Keratinocyte (primary cell): ENCODE measurements at regions not wholly inside any gene's neighbourhood (a gene's known extent, or its start where the extent isn't known, plus 50 kb on each side); places are given as distances from the start of the nearest gene placed in this dataset.

Experiments used
- DNase-seq: peaks from one replicate; pipeline ENCODE4 v3.0.0-alpha.2; 2011; ENCODE audit warnings: low read depth, missing footprints, low spot score
- FAIRE-seq: peaks from 2 replicates; lab custom pipeline; 2011; peaks lifted over from hg19 to GRCh38; lab: Jason Lieb, UNC
- H2AFZ ChIP-seq: 2 replicates; pipeline ENCODE4 v1.6.0; 2012; ENCODE audit warnings: low read length, control low read depth, inconsistent platforms; ENCODE audit not compliant: control insufficient read depth
- H3K27ac ChIP-seq: 2 replicates; pipeline ENCODE4 v1.5.1; 2011; ENCODE audit warnings: low read length; ENCODE audit not compliant: control insufficient read depth, insufficient read depth
- H3K27me3 ChIP-seq: 3 replicates; pipeline ENCODE4 v1.6.0; 2011; ENCODE audit warnings: low read length; ENCODE audit not compliant: control insufficient read depth, insufficient read depth; ENCODE audit errors: extremely low read depth
- H3K36me3 ChIP-seq, 2 experiments: 2 replicates in 1 of 2; 3 replicates in 1 of 2; pipeline ENCODE4 v1.5.1; 2011; ENCODE audit warnings: low read length in 2 of 2, mild to moderate bottlenecking in 1 of 2; ENCODE audit not compliant: control insufficient read depth in 2 of 2, insufficient read depth in 2 of 2; ENCODE audit errors: extremely low read depth in 1 of 2
- H3K4me1 ChIP-seq: 3 replicates; pipeline ENCODE4 v1.5.1; 2011; ENCODE audit warnings: low read length; ENCODE audit not compliant: control insufficient read depth, insufficient read depth; ENCODE audit errors: extremely low read depth
- H3K4me2 ChIP-seq: 3 replicates; pipeline ENCODE4 v1.6.0; 2011; ENCODE audit warnings: low read depth, low read length; ENCODE audit not compliant: control insufficient read depth, insufficient read depth; ENCODE audit errors: extremely low read depth
- H3K4me3 ChIP-seq, 3 experiments: fragments of 200-600 bp in 1 of 3; sonication (generic) in 1 of 3; 2 replicates in 2 of 3; 3 replicates in 1 of 3; pipeline ENCODE4 v1.5.1; 2011 to 2016; ENCODE audit warnings: low read length in 3 of 3, mild to moderate bottlenecking in 3 of 3, control low read depth in 2 of 3, inconsistent platforms in 1 of 3, low read depth in 1 of 3, mixed read lengths in 1 of 3, mixed run types in 1 of 3, moderate library complexity in 1 of 3; ENCODE audit not compliant: control insufficient read depth in 2 of 3, insufficient read depth in 2 of 3; ENCODE audit errors: extremely low read depth in 1 of 3
- H3K79me2 ChIP-seq: 2 replicates; pipeline ENCODE4 v1.6.0; 2012; ENCODE audit warnings: low read length; ENCODE audit not compliant: control insufficient read depth, insufficient read depth
- H3K9ac ChIP-seq: 3 replicates; pipeline ENCODE4 v1.6.0; 2011; ENCODE audit warnings: low read length; ENCODE audit not compliant: control insufficient read depth, insufficient read depth; ENCODE audit errors: extremely low read depth
- H3K9me1 ChIP-seq: 3 replicates; pipeline ENCODE4 v1.6.0; 2011; ENCODE audit warnings: low read length; ENCODE audit not compliant: control insufficient read depth, insufficient read depth; ENCODE audit errors: extremely low read depth
- H3K9me3 ChIP-seq: 2 replicates; pipeline ENCODE4 v1.5.1; 2012; ENCODE audit warnings: low read depth, low read length; ENCODE audit not compliant: control insufficient read depth
- H4K20me1 ChIP-seq: 3 replicates; pipeline ENCODE4 v1.6.0; 2011; ENCODE audit warnings: low read length; ENCODE audit not compliant: control insufficient read depth, insufficient read depth; ENCODE audit errors: extremely low read depth
- EZH2 ChIP-seq: IDR thresholded peaks from one replicate; pipeline ENCODE4 v1.6.1; 2012; ENCODE audit warnings: inconsistent platforms, mild to moderate bottlenecking, low read length, moderate library complexity
- dilution Hi-C: fragments of 300-500 bp; cut with MboI; formaldehyde crosslinking; loops from one replicate; pipeline ENCODE4 v1.7.0; 2020; ENCODE audit warnings: low sequenced_read_pairs; ENCODE audit not compliant: extremely low pct_ligation_motif_present
- TF ChIP-seq, protein P1 (sequence below), 3 experiments: IDR thresholded peaks in 1 of 3; conservative IDR thresholded peaks in 1 of 3; optimal IDR thresholded peaks in 1 of 3; 2 replicates in 2 of 3; 3 replicates in 1 of 3; pipeline versions ENCODE3 to v1.5.1; 2011; ENCODE audit warnings: low read length in 3 of 3, mild to moderate bottlenecking in 3 of 3, moderate library complexity in 2 of 3, control low read depth in 1 of 3, inconsistent platforms in 1 of 3; ENCODE audit not compliant: insufficient read depth in 2 of 3; ENCODE audit errors: extremely low read depth in 1 of 3

DNA sequence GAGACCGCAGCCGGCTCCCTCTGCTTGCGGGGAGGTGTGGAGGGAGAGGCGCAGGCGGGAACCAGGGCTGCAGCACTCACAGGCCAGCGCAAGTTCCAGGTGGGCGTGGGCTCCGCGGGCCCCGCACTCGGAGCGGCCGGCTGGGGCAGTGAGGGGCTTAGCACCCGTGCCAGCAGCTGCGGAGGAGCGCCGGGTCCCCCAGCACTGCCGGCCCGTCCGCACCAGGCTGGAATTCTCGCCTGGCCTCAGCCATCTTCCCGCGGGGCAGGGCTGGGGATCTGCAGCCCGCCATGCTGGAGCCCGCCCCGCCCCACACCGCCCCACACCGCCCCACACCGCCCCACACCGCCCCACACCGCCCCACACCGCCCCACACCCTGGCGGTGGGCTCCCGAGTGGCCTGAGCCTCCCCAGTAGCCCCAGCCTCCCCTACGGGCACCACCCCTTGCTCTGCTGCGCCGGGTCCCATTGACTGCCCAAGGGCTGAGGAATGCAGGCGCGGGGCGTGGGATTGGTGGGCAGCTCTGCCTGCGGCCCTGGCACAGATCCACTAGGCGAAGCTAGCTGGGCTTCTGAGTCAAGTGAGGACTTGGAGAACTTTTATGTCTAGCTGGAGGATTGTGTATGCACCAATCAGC is 123.9 kb upstream of the MGAT5 start:
- no peak overlapping the region for H3K9ac ChIP-seq
- H3K9me1 ChIP-seq = no peaks in the 10 kb centered on the region
- no peak for FAIRE-seq
- no peak for TF ChIP-seq EZH2
- TF ChIP-seq, protein P1, sequence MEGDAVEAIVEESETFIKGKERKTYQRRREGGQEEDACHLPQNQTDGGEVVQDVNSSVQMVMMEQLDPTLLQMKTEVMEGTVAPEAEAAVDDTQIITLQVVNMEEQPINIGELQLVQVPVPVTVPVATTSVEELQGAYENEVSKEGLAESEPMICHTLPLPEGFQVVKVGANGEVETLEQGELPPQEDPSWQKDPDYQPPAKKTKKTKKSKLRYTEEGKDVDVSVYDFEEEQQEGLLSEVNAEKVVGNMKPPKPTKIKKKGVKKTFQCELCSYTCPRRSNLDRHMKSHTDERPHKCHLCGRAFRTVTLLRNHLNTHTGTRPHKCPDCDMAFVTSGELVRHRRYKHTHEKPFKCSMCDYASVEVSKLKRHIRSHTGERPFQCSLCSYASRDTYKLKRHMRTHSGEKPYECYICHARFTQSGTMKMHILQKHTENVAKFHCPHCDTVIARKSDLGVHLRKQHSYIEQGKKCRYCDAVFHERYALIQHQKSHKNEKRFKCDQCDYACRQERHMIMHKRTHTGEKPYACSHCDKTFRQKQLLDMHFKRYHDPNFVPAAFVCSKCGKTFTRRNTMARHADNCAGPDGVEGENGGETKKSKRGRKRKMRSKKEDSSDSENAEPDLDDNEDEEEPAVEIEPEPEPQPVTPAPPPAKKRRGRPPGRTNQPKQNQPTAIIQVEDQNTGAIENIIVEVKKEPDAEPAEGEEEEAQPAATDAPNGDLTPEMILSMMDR (optimal IDR thresholded peaks at IDR 0.05 in 1 of 3, IDR thresholded peaks at IDR 0.05 in 1 of 3, conservative IDR thresholded peaks at IDR 0.05 in 1 of 3; ENCODE audit: extremely low read depth in 1 of 3, insufficient read depth in 2 of 3, low read length in 3 of 3) = no peak
- no peak overlapping the region for H3K4me3 ChIP-seq
- peaks cover 15% of the 10 kb centered on the region for H3K4me1 ChIP-seq
- dilution Hi-C loops = no loop called here
- peaks cover 0 to 1% of the 10 kb centered on the region in 2 experiments for H3K36me3 ChIP-seq
- no peaks in the 10 kb centered on the region for H3K9me3 ChIP-seq
- no peak overlapping the region for H2AFZ ChIP-seq
- no peaks in the 10 kb centered on the region for H3K27me3 ChIP-seq
- no peak overlapping the region for H3K27ac ChIP-seq
- no peak overlapping the region for H3K4me2 ChIP-seq
- no peak for DNase-seq
- H4K20me1 ChIP-seq = no peaks in the 10 kb centered on the region
- peaks cover 57% of the 10 kb centered on the region for H3K79me2 ChIP-seq

DNA sequence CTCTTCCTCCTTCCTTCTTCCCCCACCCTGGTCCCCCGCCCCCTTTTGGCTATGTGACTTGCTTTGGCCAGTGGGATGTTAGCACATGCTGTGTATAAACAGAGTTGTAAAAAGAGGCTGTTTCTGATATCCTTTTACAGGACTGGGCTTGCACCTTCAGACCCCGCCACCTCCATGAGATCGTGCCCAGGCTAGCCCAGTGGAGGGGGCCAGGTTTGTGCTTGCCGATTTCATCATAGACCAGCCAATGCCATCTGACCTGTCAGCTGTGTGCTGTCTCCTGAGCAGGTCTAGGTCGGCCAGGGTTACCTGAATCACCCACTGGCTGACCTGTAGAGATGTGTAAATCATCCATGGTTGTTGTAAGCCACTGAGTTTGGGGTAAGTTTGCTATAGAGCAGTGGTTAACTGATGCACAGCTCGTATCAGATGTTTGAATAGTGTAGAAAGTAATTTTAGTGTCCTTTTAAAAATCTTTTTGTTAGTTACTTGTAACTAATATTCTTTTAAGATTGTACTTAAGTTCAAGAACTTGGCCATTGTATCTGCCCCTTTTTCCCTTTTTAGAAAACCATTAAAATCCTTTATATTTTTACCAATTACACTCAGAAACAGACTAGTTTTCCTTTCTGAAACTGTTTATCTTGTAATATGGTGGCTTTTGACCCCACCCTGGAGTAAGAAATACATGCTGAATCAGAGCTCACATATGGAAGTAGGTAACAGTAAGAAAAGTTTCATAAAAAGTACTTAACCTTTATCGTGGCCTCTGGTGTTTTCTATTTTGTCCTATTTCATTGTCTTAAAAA is 122.0 kb upstream of the MGAT5 start:
- no peak for TF ChIP-seq EZH2
- TF ChIP-seq, protein P1 (optimal IDR thresholded peaks at IDR 0.05 in 1 of 3, IDR thresholded peaks at IDR 0.05 in 1 of 3, conservative IDR thresholded peaks at IDR 0.05 in 1 of 3; ENCODE audit: extremely low read depth in 1 of 3, insufficient read depth in 2 of 3, low read length in 3 of 3) = no peak
- H3K4me2 ChIP-seq = peak overlapping the region; percentile 7
- peak; percentile 93 for DNase-seq
- dilution Hi-C loops = no loop called here
- H3K27me3 ChIP-seq = no peaks in the 10 kb centered on the region
- no peak overlapping the region for H2AFZ ChIP-seq
- peak; percentile 73 for FAIRE-seq
- no peaks in the 10 kb centered on the region for H4K20me1 ChIP-seq
- peak overlapping the region; percentile 28 for H3K27ac ChIP-seq
- no peak overlapping the region for H3K9ac ChIP-seq
- no peaks in the 10 kb centered on the region for H3K36me3 ChIP-seq
- H3K4me3 ChIP-seq = no peak overlapping the region
- no peaks in the 10 kb centered on the region for H3K9me3 ChIP-seq
- no peaks in the 10 kb centered on the region for H3K9me1 ChIP-seq
- H3K79me2 ChIP-seq = peaks cover 49% of the 10 kb centered on the region
- peaks cover 22% of the 10 kb centered on the region for H3K4me1 ChIP-seq
